ENCODE measurements at regions not wholly inside any gene's neighbourhood (a gene's known extent, or its start where the extent isn't known, plus 50 kb on each side); places are given as distances from the start of the nearest gene placed in this dataset.
"Not testable (repeated sequence)": the region's sequence is repeated elsewhere in the genome, so short reads cannot be mapped to it uniquely, and the experiment has no call there.

DNA sequence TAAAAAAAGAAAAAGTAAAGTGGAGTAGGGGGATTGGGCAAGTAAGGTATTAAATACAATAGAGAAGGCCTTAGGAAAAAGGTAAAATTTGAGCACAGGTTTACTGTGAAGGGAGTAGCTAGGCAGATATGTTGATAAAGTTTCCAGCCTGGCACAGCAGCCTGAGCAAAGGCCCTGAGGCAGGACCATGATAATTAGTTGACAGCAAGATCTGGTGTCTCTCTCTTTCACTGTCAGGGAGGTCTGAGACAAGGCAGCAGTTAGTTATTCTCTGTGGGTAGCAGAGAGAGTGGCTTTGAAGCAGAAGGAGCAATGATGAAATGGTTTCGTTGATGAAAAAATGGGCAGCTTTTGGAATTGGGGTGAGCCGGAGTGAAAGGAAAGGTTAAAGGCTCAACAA is 119.5 kb downstream of the KDR start:
- no peak overlapping the region for H3K4me3 ChIP-seq
- H3K4me1 ChIP-seq: no peaks in the 10 kb centered on the region
- no peaks in the 10 kb centered on the region for H3K9me3 ChIP-seq
- H3K27me3 ChIP-seq: no peaks in the 10 kb centered on the region
- H3K27ac ChIP-seq: no peak overlapping the region
- TF ChIP-seq, protein P1, sequence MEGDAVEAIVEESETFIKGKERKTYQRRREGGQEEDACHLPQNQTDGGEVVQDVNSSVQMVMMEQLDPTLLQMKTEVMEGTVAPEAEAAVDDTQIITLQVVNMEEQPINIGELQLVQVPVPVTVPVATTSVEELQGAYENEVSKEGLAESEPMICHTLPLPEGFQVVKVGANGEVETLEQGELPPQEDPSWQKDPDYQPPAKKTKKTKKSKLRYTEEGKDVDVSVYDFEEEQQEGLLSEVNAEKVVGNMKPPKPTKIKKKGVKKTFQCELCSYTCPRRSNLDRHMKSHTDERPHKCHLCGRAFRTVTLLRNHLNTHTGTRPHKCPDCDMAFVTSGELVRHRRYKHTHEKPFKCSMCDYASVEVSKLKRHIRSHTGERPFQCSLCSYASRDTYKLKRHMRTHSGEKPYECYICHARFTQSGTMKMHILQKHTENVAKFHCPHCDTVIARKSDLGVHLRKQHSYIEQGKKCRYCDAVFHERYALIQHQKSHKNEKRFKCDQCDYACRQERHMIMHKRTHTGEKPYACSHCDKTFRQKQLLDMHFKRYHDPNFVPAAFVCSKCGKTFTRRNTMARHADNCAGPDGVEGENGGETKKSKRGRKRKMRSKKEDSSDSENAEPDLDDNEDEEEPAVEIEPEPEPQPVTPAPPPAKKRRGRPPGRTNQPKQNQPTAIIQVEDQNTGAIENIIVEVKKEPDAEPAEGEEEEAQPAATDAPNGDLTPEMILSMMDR (IDR thresholded peaks at IDR 0.05): no peak
- TF ChIP-seq POLR2A (IDR thresholded peaks at IDR 0.05): no peak
- H3K36me3 ChIP-seq: no peaks in the 10 kb centered on the region
- no peak for DNase-seq
- intact Hi-C loops (cut with DNase I; ENCODE audit: low total_unique reads): no loop called here

DNA sequence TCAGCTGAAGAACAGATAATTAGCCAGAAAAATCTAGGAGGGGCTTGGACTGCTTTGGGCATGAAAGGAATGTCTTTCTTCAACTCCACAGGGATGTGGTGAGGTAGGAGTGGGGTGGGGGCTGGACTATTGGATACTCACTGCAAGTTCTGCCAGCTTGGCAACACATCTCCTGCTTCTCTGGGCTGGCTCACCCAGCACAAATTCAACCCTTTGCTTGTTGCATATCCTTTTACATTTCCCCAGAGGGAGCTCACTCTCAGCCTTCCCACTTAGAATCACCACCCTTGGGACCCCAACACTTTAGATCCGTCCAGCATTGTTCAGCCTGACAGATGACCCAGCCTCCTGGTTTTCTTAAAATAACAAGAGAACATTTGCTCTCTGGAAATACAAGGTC is 120.6 kb downstream of the KDR start:
- peak overlapping the region in 1 of 2 donors; percentile 31 for H3K27ac ChIP-seq
- intact Hi-C loops (cut with DNase I; ENCODE audit: low total_unique reads): no loop called here
- no peaks in the 10 kb centered on the region for H3K36me3 ChIP-seq
- no peak overlapping the region for H3K4me3 ChIP-seq
- no peaks in the 10 kb centered on the region for H3K4me1 ChIP-seq
- no peaks in the 10 kb centered on the region for H3K9me3 ChIP-seq
- TF ChIP-seq, protein P1 (IDR thresholded peaks at IDR 0.05): peak in 1 of 4 experiments; percentile 18
- TF ChIP-seq POLR2A (IDR thresholded peaks at IDR 0.05): no peak
- peak in 1 of 2 donors; percentile 37 for DNase-seq
- no peaks in the 10 kb centered on the region for H3K27me3 ChIP-seq

DNA sequence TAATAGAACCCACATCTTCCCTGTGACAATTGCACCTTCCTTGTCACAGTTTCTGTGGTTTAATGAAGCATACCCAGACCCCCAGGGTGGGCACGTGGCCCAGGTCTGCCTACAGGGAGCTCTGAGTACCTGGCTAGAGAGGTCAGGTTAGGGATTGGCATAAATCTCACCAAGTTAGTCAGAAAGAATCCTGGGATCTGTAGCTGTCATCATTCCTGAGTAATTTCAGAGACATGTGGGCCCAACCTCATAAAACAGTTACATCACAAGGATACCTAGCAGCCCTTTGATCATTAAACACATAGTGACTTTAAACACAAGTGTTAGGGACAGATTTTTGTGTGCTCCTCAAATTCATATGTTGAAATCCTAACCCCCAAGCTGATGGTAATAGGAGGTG is 123.0 kb downstream of the KDR start:
- no peaks in the 10 kb centered on the region for H3K9me3 ChIP-seq
- no peak overlapping the region for H3K27ac ChIP-seq
- no peak for DNase-seq
- no peaks in the 10 kb centered on the region for H3K36me3 ChIP-seq
- H3K27me3 ChIP-seq: no peaks in the 10 kb centered on the region
- H3K4me1 ChIP-seq: no peaks in the 10 kb centered on the region
- H3K4me3 ChIP-seq: no peak overlapping the region
- no peak for TF ChIP-seq POLR2A (IDR thresholded peaks at IDR 0.05)
- TF ChIP-seq, protein P1 (IDR thresholded peaks at IDR 0.05): no peak
- intact Hi-C loops (cut with DNase I; ENCODE audit: low total_unique reads): no loop called here

DNA sequence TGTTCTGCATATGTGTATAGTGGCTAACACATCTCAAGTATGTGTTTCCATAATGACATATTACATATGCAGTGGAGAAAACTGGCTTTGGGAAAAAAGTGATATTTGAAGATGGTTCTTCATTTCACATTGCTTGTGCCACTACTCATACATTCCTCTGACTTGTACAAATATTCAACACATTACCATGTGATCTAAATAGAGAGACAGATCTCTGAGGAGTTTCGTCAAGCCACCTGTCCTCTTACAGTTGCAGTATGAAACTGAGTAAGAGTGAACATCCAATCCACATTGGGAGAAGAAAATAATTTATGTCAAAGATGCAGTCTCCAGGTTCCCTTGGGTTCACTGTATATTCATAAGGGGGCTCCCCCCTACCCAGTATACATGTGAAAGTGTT is 123.9 kb downstream of the KDR start:
- Histone ChIP-seq H3K4me3 (no peak overlapping the region), H3K36me3 (no peaks in the 10 kb centered on the region), H3K27ac (no peak overlapping the region), H3K27me3 (no peaks in the 10 kb centered on the region), H3K9me3 (no peaks in the 10 kb centered on the region), H3K4me1 (no peaks in the 10 kb centered on the region)
- no peak for TF ChIP-seq POLR2A (IDR thresholded peaks at IDR 0.05)
- TF ChIP-seq, protein P1 (IDR thresholded peaks at IDR 0.05): no peak
- DNase-seq: no peak
- intact Hi-C loops (cut with DNase I; ENCODE audit: low total_unique reads): no loop called here

DNA sequence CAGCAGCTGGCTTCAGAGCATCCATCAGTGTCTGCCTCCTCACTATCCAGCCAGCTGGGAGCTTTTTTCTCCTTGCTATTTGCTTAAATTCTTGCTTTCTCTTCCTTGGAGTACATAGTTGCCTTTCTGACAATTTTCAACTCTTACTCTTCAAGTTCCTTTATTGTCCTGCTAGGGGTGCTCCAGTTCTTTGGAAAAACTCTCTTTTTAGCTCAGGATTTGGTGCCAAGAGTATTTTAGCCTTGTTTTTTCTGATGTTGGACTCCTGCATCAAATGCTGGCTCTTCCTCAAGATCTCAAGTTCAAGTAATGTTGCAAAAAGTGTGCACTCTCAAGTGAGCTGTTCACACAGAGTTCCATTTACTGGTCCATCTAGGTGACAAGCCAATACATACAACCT is 126.4 kb downstream of the KDR start:
- Histone ChIP-seq H3K4me3 (no peak overlapping the region), H3K27me3 (no peaks in the 10 kb centered on the region), H3K36me3 (no peaks in the 10 kb centered on the region), H3K27ac (no peak overlapping the region), H3K9me3 (no peaks in the 10 kb centered on the region), H3K4me1 (no peaks in the 10 kb centered on the region)
- TF ChIP-seq, protein P1 (IDR thresholded peaks at IDR 0.05): peak; percentile 58 to 81 (median 65)
- no peak for TF ChIP-seq POLR2A (IDR thresholded peaks at IDR 0.05)
- DNase-seq: no peak
- intact Hi-C loops (cut with DNase I; ENCODE audit: low total_unique reads): no loop called here

DNA sequence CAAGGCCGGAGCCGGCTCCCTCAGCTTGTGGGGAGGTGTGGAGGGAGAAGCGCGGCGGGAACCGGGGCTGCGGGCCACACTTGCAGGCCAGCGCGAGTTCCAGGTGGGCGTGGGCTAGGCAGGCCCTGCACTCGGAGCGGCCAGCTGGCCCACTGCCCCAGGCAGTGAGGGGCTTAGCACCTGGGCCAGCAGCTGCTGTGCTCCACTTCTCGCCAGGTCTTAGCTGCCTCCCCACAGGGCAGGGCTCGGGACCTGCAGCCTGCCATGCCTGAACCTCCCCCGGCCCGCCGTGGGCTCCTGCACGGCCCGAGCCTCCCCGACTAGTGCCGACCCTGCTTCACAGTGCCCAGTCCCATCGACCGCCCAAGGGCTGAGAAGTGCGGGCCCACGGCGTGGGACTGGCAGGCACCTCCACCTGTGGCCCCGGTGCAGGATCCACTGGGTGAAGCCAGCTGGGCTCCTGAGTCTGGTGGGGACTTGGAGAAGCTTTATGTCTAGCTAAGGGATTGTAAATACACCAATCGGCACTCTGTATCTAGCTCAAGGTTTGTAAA is 131.8 kb downstream of the KDR start:
- H3K4me1 ChIP-seq; H3K4me3 ChIP-seq; intact Hi-C loops (cut with DNase I; ENCODE audit: low total_unique reads); DNase-seq; H3K36me3 ChIP-seq; H3K9me3 ChIP-seq; H3K27ac ChIP-seq; H3K27me3 ChIP-seq: not testable (repeated sequence)

Measured in uterus (tissue), 3 donors.